GM19468 (cell line): ENCODE measurements at regions not wholly inside any gene's neighbourhood (a gene's known extent, or its start where the extent isn't known, plus 50 kb on each side); places are given as distances from the start of the nearest gene placed in this dataset.

Experiments
- ATAC-seq: cut with Tn5 transposase; IDR thresholded peaks from one replicate; pipeline ENCODE4 v1.9.1; 2021; ENCODE audit warnings: mild to moderate bottlenecking, moderate library complexity, moderate number of reproducible peaks; ENCODE audit not compliant: unreplicated experiment; ENCODE audit errors: extremely low read depth

DNA sequence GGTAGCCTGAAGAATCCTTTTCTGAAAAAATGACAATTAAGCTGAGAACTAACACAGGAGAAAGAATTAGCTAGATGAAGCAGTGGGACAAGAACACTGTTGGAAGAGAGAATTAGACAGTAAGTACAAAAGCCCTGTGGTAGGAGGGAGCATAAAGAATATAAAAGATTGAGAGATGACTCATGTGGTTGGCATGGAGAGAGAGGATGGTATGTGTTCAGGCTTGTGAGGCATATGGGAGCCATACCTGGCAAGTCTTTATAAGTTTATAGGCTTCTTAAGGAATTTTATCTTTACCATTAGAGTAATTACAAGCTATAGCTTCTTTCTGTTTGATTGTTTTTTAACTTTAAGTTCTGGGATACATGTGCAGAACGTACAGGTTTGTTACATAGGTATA lies 325.0 kb downstream of the ARL6IP6 start:
- no peak for ATAC-seq

DNA sequence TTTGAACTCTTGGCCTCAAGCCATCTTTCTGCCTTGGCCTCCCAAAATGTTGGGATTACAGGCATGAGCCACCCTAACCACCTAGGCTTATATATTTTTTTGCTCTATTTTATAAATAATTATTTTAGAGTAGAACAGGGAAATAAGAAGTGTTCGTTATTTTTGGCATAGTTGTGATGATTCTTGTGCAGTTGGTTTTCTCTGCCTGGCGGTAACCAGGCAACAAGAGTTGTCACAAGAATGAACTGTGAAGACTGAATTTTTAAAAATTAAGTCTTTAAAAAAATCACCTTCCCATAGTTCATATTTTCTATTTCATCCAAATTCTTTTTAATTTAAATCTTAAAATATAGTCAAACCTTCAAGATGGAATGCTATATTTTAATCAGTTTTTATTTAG lies 310.2 kb downstream of the ARL6IP6 start:
- no peak for ATAC-seq

DNA sequence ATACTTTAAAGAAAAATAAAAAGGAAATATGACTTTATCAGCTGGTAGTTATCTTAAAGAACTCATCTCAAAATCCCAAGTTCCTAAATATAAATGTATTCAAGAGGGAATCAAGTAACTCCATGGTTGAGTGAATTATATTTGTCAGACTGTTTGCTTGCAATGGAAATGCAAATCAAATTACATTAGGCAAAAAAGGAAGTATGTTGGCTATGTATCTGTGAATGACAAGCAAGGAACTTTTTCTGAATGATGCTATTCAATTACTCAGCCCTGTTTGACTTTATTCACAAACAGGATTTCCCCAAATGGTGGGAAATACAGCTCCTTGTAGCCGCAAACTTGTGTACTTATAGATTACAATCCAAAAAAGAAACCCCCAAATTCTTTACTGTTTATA lies 309.1 kb downstream of the ARL6IP6 start:
- ATAC-seq = no peak

DNA sequence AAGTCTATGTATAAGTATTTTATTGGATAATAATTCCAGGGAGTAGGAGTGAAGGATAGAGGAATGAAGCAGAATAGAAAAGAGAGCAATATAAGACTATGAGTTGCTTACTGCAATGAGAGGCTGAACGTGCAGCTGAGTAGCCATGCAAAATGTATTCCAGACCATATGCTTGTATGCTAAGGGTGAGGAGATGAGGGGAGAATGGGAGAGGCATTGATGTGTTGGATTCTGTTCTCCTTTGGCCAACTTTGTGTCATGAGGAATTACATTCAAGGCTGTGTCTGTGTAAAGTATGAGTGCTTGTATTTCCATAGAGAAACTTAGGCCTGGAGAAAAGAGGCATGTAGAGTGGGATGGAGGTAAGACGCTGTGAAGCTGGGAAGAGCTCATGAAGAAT lies 301.8 kb downstream of the ARL6IP6 start:
- no peak for ATAC-seq

DNA sequence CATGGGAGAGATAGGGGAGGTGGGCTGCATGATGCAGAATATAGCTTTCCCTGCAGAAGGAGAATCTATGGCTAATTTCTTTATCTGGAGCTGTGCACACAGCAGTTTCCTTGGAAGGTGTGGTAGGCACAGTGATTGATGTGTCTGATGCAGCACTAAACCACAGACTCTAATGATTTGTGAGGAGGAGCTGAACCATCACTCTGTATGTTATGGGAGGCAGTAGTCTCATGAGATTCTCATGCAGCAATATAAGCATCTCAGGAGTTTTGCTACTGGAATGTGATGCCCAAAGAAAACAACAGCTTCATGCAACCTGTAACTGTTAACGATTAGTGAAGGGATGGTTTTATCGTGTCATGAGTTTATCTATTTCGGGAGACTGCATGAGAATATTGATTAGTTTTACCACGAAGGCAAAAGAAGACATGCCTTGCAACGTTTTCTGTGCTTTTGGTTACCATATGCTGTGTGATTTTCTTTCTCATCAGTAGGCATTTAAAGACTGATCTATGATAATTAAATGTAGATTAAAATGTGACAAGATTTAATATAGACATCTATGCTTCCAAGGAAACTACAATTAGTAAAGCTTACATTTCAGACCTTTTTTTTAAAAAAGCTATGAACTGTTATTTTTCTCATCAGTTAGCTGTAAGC lies 286.8 kb downstream of the ARL6IP6 start:
- no peak for ATAC-seq

DNA sequence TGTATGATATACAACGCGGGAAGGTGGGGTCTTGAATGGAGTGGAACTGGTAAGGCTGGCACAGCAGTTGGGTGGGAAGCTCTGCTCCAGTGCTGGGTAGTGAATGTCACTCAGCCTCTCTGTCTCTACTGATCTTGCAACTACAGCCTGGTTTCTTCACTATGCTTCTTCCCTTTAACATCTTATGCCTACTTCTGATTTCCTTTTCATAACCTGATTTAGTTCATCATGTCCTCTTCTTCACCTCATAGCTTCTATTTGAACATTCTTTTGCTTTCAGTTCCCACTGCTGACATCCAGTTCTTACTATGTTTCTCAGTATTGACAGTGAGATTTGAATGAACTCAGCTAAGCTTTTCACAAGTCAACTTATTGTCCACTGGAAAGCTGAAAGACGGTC lies 286.2 kb downstream of the ARL6IP6 start:
- ATAC-seq = no peak

DNA sequence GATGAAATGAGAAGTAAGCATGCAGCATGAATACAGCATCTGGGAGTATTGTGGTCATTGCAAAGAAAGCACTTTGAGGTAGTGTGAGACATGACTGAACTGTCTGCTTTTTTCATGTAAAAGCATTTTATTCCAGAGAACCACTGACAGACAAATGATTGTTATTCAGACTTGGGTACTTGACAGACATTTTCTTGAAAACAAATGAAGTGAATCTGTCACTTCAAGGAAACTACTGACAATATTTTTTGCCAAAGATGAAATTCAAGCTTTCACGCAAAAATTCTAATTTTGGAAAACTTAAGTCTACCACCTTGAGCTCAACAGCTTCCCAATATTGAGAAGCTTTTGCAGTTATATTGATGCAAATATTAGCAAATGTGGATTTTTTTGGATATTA lies 255.7 kb downstream of the ARL6IP6 start:
- no peak for ATAC-seq

DNA sequence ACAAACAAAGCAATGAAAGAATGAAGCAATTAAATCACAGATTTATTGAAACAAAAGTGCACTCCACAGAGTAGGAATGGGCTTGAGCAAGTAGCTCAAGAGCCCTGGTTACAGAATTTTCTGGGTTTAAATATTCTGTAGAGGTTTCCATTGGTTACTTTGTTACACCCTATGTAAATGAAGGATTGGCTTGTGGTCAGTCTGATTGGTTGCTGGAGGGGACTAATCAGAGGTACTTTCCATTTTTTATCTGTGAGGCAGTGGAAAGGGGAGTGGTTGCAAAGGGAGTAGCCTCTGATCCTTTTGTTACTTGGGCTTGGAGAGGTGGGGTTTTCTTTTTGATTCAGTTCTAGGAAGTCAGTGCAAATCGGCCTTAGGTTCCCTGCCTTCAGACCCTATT lies 253.3 kb downstream of the ARL6IP6 start:
- ATAC-seq = no peak

DNA sequence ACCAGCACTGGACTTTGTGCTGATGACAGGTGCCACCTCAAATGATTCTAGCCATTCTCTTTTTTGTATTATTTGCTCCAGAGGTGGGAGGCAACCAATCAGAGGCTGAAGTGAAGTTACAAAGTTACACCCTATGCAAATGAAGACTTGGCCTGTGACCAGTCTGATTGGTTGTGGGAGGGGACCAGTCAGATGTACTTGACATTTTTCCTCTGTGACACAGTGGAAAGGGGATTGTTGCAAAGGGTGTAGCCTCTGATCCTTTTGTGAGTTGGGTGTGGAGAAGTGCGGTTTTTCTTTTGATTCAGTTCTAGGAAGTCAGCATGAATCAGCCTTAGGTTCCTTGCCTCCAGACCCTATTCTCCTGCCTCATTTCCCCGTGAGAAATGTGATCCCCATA lies 244.0 kb downstream of the ARL6IP6 start:
- no peak for ATAC-seq

DNA sequence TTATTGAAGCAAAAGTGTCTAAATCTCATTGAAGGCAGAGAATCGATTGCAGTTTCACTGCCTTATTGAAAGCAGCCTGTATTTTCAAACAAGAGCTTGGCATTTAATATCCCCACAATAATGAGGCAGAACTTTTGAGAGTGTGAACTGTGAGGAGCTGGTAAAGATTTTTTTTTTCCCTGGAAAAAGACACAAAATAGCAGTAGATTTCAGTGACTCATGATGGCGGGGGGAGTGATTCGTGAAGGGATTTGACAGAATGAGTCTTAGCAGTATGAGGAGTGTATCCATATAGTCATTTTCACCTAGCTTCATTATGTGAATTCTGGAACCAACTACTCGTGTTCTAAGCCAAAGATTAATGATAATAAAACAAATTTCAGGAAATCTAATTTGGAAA lies 242.9 kb downstream of the ARL6IP6 start:
- ATAC-seq = no peak

DNA sequence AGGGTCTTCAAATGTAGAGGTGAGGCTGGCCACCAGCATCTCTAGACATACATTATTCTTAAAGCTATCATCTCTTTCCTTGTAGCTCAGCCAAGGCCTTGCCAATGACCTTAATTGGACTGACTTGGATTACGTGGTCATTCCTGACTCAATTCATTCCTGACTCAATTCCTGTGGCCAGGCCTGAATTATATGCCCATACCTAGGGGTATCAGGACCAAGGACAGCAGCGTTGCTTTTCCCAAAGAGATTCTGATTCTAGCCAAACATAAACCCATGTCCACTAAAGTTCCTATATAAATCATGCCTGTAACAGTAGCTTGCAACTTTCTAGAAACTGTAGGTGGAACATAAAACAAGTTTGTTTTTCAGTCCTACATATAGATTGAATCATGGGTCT lies 231.7 kb downstream of the ARL6IP6 start:
- ATAC-seq = no peak

DNA sequence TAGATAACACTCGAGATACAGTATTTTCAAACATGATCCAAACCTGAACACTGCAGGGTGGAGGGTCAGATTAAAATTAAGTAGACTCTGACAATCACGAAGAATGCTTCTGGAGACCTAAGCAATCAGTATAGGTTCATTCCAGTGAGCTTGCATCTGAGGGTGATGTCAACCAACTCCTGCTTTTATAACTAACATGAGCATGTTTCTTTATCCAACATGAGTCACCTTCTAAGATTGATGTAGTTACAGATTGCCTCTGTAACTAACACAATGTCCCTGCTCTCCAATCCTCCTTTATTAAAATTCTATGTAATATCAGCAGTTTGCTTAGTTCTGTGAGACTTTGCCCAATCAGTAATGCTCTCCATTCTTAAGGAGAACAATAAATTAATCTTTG lies 225.7 kb downstream of the ARL6IP6 start:
- ATAC-seq = no peak

DNA sequence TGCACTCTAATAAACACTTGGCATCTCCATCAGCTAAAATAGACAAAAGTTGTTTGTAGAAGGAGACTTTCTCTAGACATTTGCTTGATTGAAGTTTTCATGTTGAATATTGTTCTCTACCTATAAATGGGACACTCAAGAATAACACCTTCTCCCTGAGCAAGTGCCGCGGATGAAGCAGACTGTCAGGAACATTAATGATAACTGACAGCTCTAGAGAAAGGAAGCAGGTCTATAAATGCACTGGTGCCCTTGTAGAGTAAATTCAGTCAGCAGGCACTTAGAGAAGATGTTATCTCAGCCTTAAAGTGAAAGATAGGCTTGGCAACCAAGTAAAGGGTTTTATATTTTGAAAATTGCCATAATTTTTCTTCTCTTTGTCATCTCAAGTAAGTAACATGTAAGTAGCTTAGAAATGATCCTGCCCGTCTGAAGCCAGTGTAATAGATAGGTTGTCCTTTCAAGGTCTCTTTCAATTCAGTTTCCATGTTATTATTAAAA lies 224.6 kb downstream of the ARL6IP6 start:
- ATAC-seq = no peak

DNA sequence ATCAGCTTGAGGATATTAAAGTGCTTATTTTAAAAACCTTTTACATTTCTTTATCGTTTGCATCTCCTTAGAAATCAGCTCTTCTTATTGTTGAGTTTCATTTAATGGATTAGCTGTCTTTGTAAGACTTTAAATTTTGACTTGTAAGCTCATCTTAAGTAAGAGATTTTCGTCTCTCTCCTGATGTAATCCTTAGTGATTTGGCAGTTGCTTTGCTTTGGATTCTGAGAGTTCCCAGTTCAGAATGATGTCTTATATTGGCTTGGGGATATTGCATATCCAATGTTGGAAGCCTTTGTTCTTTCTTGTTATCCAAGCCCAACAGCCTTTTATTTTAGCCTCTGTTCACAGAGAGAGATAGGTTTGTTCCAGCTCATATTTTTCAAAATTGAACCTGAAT lies 212.1 kb downstream of the ARL6IP6 start:
- ATAC-seq = no peak

DNA sequence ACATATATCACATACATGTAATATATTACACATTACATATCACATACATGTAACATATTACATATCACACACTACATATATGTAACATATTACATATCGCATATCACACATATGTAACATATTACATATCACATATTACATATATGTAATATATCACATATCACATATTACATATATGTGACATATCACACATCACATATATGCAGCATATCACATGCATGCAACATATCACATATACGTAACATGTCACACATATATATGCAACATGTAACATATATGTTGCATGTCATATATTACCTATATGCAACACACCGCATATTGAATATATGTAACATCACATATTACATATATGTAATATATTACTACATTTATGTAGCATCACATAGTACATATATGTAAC lies 211.2 kb downstream of the ARL6IP6 start:
- no peak for ATAC-seq

DNA sequence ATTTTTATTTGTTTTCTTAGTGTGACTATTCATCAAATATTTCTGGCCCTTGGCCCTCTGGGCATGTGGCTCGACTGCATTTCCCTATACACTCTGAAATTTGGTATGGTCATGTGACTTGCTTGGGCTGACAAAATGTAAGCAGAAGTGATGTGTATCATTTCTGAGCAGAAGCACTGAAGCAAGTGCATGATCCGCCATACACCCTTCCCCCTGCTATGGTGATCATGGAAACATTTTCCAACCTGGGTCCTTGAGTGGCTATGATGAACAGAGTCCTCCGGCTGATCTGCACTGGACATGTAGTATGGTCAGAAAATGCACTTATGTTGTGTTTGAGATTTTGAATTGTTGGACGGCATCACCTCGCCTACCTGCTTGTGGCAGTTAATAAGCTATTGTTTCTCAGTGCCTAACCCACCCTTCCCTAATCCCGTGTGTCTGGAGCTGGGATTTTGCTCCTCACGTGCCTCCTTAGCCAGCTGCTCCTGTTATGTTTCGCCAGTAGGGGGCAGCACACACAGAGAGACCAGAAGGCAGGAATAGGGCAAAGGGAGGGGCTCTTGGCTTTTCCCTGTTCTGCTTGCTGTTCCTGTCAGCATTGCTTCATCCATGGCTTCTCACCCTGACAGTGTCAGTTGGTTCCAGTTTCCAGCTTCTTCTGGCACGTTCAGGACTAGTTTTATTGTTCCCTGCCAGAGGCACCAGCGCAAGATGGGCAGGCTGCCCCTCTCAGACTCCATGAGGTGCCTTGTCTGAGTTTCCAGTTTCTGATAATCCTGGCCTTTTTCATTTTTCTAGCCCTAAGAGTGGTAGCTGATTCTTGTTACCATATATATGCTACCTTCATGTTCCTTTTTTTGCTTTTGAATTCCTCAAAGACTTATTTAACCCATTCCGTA lies 207.4 kb downstream of the ARL6IP6 start:
- no peak for ATAC-seq

DNA sequence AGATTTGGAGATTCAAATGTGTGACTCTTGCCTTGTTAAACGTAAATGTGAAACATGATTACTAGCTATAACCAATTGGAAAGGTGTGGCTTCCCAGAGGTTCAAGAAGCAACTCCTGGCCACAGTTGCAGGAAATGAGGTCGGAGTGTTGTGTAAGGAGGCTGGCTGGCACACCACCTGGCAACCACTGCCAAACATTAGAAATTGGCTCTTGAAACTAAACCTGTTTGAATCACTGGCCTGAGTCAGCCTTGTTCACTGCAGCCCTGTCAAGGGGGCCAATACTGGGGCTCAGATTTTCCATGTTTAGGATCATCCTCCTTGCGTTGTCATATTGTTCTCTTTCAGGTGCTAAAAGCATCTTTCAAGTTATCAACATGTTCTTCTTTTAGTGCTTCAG lies 206.3 kb downstream of the ARL6IP6 start:
- no peak for ATAC-seq

DNA sequence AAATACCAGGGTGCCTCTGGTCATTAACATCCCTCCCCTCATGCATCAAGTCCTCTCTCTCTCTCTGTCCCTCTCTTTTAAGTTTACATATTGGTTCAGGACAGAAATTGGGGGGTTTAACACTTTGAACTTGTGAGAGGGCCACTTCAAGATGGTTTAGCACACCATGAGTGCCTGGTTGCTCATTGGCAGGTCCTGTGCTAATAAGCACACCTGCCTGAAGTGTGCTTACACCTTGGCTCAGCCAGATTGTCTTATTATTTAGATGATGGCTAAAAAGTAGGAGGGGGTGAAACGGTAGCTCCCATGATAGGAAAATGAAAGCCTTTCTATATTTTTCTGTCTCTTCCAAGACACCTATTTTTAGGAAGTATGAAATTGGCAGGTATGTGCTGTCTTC lies 205.8 kb downstream of the ARL6IP6 start:
- no peak for ATAC-seq

DNA sequence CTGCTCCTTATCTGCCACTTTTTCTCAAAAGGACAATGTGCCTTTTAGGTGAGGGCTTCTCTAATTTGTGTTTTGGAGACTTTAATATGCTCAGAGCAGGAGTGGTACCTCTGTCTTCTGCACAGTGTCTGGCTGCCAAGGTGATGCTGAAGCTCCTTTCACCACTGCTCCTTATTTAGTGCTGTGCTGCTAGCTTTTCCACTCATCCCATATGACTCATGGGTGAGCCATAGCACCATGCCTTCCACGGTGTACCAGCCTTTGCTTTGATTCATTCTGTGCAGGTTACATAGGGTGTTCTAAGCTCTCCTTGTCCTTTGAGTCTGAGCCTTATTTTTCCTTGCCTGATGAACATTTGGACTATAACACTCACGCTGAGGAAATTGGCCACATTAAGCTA lies 202.4 kb downstream of the ARL6IP6 start:
- no peak for ATAC-seq

DNA sequence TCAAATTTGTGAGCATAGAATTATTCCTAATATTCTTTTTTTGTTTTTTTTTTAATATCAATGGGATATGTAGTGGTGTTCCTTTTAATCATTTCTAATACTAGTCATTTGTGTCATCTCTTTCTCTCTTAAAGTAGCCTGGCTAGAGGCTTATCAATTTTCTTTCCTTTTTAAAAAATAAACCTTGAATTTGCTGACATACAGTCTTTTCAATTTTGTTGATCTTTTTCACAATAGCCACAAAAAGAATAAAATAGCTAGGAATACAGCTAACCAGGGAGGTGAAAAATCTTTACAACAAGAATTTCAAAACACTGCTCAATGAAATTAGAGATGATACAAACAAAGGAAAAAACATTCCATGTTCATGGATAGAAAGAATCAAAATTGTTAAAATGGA lies 192.6 kb downstream of the ARL6IP6 start:
- no peak for ATAC-seq

DNA sequence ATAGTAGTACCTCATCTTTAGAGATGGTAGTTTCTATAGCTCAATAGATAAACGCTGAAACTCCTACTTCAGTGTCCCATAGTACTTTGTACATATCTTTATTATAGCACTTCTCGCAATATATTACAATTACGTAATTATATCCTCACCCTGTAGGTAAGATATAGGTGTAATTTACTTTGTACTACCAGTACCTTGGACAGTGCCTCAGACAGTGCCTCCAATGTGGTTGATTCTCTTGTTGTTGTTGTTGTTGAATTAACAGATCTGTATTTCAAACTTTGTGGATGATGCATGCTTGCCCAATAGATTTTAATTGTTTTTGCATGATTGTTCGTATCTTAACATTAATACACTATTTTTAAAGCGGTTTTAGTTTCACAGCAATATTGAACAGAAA lies 188.6 kb downstream of the ARL6IP6 start:
- ATAC-seq = no peak

DNA sequence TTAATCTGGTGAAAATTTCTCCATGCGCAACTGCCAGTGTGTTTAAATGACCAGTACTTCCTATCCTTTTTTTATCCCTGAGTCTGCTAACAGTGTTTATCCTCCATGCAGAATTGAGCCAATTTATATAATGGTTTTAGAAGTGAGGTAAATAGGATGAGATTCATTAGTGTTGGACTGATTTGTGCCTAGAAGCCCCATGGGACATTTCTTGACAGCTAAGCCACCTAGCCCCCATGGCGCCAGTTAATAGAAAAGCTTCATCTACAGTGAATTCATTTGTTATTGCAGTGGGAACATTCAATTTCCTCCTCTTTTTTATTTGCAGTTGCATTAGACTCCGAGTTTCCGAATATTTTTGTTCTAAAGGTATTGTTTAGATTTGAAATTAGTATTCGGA lies 175.6 kb downstream of the ARL6IP6 start:
- no peak for ATAC-seq
